GM10248 (cell line): ENCODE measurements at regions not wholly inside any gene's neighbourhood (a gene's known extent, or its start where the extent isn't known, plus 50 kb on each side); places are given as distances from the start of the nearest gene placed in this dataset.

Experiments used
- CTCF ChIA-PET: fragments of 300-600 bp; sonication (Branson Sonifier 250); formaldehyde crosslinking; extraction: SDS; loops from one replicate; lab custom pipeline; 2021; ENCODE audit warnings: antibody characterized with exemption; lab: Yijun Ruan, JAX
- POLR2A ChIA-PET: fragments of 350-650 bp; sonication (Branson Sonifier 250); formaldehyde crosslinking; extraction: SDS; loops from one replicate; lab custom pipeline; 2020; ENCODE audit warnings: antibody characterized with exemption; lab: Yijun Ruan, JAX
- DNase-seq: peaks from one replicate; pipeline ENCODE4 v3.0.0; 2012; ENCODE audit errors: extremely low spot score
- CTCF ChIP-seq: IDR thresholded peaks from 2 replicates; pipeline ENCODE4 v1.5.1; 2012; ENCODE audit warnings: mild to moderate bottlenecking, low read depth; ENCODE audit errors: extremely low read depth, missing control alignments, control extremely low read depth

DNA sequence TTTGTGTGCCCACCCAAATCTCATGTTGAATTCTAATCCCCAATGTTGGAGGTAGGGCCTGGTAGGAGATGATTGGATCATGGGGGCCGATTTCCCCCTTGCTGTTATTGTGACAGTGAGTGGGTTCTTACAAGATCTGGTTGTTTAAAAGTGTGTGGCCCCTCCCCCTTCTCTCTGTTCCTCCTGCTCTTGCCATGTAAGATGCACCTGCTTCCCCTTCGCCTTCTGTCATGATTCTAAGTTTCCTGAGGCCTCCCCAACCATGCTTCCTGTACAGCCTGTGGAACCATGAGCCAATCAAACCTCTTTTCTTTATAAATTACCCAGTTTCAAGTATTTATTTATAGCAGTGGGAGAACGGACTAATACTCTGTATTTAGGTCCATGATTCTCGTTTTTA, 588.1 kb downstream of the DCDC2C start:
- TF ChIP-seq CTCF: no peak
- ChIA-PET POLR2A (no interaction called here), CTCF (no interaction called here)
- DNase-seq: no peak

- DNase-seq: no peak
- CTCF ChIA-PET: no interaction called here
- TF ChIP-seq CTCF: no peak
- POLR2A ChIA-PET: no interaction called here
These were observed 592.3 kb downstream of the DCDC2C start for GRCh38 chr2:4295680-4296079.

GRCh38 chr2:4300616-4301015, 597.2 kb downstream of the DCDC2C start:
- no peak for DNase-seq
- no peak for TF ChIP-seq CTCF
- ChIA-PET POLR2A (no interaction called here), CTCF (no interaction called here)

DNA sequence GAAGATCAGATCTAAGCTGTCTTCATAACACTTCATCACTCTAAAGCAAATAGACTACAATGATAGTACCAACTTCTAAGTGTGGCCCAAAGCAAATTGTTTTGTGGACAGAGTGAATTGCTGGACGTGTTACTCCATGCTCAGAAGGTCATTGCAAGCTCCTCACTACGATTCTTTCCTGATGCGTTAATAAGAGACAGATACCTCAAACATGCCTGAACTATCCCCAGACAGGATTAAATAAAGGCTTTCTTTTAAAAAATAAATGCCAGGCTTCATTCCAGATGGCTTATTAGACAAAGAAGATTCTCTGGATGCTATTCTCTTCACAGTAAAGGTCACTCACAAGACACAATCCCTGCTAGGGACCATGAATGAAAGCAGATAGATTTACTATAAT, 621.2 kb downstream of the DCDC2C start:
- no peak for DNase-seq

GRCh38 chr2:4336864-4337263, 633.5 kb downstream of the DCDC2C start:
- TF ChIP-seq CTCF: no peak
- ChIA-PET CTCF (interaction anchor here (1.7 kb wide), 1 partner anchor 45 kb away, joined by 5 read pairs; no protein-coding TSS in a partner anchor), POLR2A (no interaction called here)
- DNase-seq: no peak

More for the DNA sequence above, 621.2 kb downstream of the DCDC2C start:
- ChIA-PET CTCF (no interaction called here), POLR2A (no interaction called here)
- TF ChIP-seq CTCF: no peak

- POLR2A ChIA-PET: no interaction called here
- no peak for DNase-seq
- CTCF ChIA-PET: interaction anchor here (1.3 kb wide), 1 partner anchor 9 kb away, joined by 4 read pairs; no protein-coding TSS in a partner anchor
- TF ChIP-seq CTCF: no peak
These were observed 635.0 kb downstream of the DCDC2C start for GRCh38 chr2:4338345-4338744.

DNA sequence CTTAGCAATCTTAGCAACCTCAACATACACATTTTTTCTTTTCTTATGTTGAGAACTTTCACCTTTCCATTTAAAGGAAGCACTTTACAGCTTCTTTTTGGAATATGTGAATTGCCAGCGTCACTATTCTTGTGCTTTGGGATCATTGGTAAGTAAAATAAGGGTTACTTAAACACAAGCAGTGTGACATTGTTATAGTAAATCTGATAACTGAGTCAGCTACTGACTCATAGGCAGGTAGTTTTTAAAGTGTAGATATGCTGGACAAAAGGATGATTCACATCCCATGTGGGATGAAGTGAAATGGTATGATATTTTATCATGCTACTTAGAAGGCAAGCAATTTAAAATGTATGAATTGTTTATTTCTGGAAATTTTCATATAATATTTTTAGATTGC, 637.2 kb downstream of the DCDC2C start:
- CTCF ChIA-PET: no interaction called here
- POLR2A ChIA-PET: no interaction called here
- TF ChIP-seq CTCF: no peak
- no peak for DNase-seq
